DOHH2 (cell line): ENCODE measurements at regions not wholly inside any gene's neighbourhood (a gene's known extent, or its start where the extent isn't known, plus 50 kb on each side); places are given as distances from the start of the nearest gene placed in this dataset.

ENCODE experiments used
- EZH2phosphoT487 ChIP-seq: fragments of 200-600 bp; sonication (generic); IDR thresholded peaks from 2 replicates; pipeline ENCODE4 v1.6.1; 2017; ENCODE audit warnings: borderline replicate concordance, mild to moderate bottlenecking, antibody characterized with exemption, low read length, moderate library complexity, mixed read lengths
- TF ChIP-seq, protein P1 (sequence below): fragments of 200-600 bp; sonication (generic); IDR thresholded peaks from one replicate; pipeline ENCODE4 v1.5.1; 2014; ENCODE audit warnings: antibody characterized with exemption, mild to moderate bottlenecking, low read depth, low read length; ENCODE audit not compliant: poor library complexity, severe bottlenecking

GRCh38 chr1:112325504-112325903, 70.5 kb upstream of the CTTNBP2NL start:
- TF ChIP-seq, protein P1, sequence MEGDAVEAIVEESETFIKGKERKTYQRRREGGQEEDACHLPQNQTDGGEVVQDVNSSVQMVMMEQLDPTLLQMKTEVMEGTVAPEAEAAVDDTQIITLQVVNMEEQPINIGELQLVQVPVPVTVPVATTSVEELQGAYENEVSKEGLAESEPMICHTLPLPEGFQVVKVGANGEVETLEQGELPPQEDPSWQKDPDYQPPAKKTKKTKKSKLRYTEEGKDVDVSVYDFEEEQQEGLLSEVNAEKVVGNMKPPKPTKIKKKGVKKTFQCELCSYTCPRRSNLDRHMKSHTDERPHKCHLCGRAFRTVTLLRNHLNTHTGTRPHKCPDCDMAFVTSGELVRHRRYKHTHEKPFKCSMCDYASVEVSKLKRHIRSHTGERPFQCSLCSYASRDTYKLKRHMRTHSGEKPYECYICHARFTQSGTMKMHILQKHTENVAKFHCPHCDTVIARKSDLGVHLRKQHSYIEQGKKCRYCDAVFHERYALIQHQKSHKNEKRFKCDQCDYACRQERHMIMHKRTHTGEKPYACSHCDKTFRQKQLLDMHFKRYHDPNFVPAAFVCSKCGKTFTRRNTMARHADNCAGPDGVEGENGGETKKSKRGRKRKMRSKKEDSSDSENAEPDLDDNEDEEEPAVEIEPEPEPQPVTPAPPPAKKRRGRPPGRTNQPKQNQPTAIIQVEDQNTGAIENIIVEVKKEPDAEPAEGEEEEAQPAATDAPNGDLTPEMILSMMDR, result no peak
- no peak for TF ChIP-seq EZH2phosphoT487
